Ishikawa (cell line): ENCODE measurements at regions not wholly inside any gene's neighbourhood (a gene's known extent, or its start where the extent isn't known, plus 50 kb on each side); places are given as distances from the start of the nearest gene placed in this dataset.

Source experiments
- CEBPB ChIP-seq: IDR thresholded peaks from 2 replicates; pipeline ENCODE4 v1.6.1; 2012
- CREB1 ChIP-seq: IDR thresholded peaks from 2 replicates; pipeline ENCODE4 v1.6.1; 2012; ENCODE audit warnings: low read depth
- EGR1 ChIP-seq: IDR thresholded peaks from 2 replicates; pipeline ENCODE4 v1.6.1; 2012
- EP300 ChIP-seq: IDR thresholded peaks from 2 replicates; pipeline ENCODE4 v1.6.1; 2012; ENCODE audit warnings: borderline replicate concordance
- FOXM1 ChIP-seq: IDR thresholded peaks from 2 replicates; pipeline ENCODE4 v1.6.1; 2012; ENCODE audit warnings: low read depth, borderline replicate concordance
- MAX ChIP-seq: IDR thresholded peaks from 2 replicates; pipeline ENCODE4 v1.6.1; 2012
- NFIC ChIP-seq: IDR thresholded peaks from 2 replicates; pipeline ENCODE4 v1.6.1; 2012
- RAD21 ChIP-seq: IDR thresholded peaks from 2 replicates; pipeline ENCODE4 v1.6.1; 2012; ENCODE audit warnings: low read depth
- REST ChIP-seq: IDR thresholded peaks from 2 replicates; pipeline ENCODE4 v1.6.1; 2012; ENCODE audit warnings: low read depth, mild to moderate bottlenecking
- TAF1 ChIP-seq: IDR thresholded peaks from 2 replicates; pipeline ENCODE4 v1.6.1; 2012; ENCODE audit warnings: low read depth, mild to moderate bottlenecking
- TCF12 ChIP-seq: IDR thresholded peaks from 2 replicates; pipeline ENCODE4 v1.6.1; 2012; ENCODE audit warnings: low read depth
- TEAD4 ChIP-seq: IDR thresholded peaks from 2 replicates; pipeline ENCODE4 v1.6.1; 2012
- USF1 ChIP-seq: IDR thresholded peaks from 2 replicates; pipeline ENCODE4 v1.6.1; 2012
- YY1 ChIP-seq: IDR thresholded peaks from 2 replicates; pipeline ENCODE4 v1.6.1; 2012; ENCODE audit warnings: low read depth
- ZBTB7A ChIP-seq: IDR thresholded peaks from 2 replicates; pipeline ENCODE4 v1.6.1; 2012; ENCODE audit warnings: low read depth

- TF ChIP-seq TEAD4 (peak; percentile 80), ZBTB7A (no peak)
These were observed 112.5 kb upstream of the F3 start for GRCh38 chr1:94654031-94654430.

GRCh38 chr1:94653454-94653853, 111.9 kb upstream of the F3 start:
- TF ChIP-seq TCF12 (no peak), EP300 (no peak), FOXM1 (no peak), EGR1 (no peak), CREB1 (no peak), ZBTB7A (no peak)

- no peak for TF ChIP-seq ZBTB7A
These were observed 109.5 kb upstream of the F3 start for GRCh38 chr1:94651076-94651475.

- no peak for TF ChIP-seq USF1
- TF ChIP-seq ZBTB7A = no peak
- no peak for TF ChIP-seq TAF1
- TF ChIP-seq RAD21 = no peak
- no peak for TF ChIP-seq REST
- TF ChIP-seq EP300 = no peak
These were observed 108.7 kb upstream of the F3 start for GRCh38 chr1:94650301-94650700.

GRCh38 chr1:94648225-94649007, 106.9 kb upstream of the F3 start:
- TF ChIP-seq EGR1 (no peak), REST (no peak), EP300 (no peak), CREB1 (no peak), FOXM1 (no peak), TAF1 (no peak), YY1 (no peak), TCF12 (no peak), USF1 (no peak), ZBTB7A (no peak), CEBPB (no peak), TEAD4 (no peak), RAD21 (no peak), MAX (no peak), NFIC (no peak)

- TF ChIP-seq CREB1 (no peak), EGR1 (no peak), RAD21 (no peak), ZBTB7A (no peak), FOXM1 (no peak), NFIC (no peak), REST (no peak), YY1 (no peak), MAX (no peak), TEAD4 (no peak), EP300 (no peak), USF1 (no peak), TCF12 (no peak), CEBPB (no peak), TAF1 (no peak)
These were observed 105.4 kb upstream of the F3 start for GRCh38 chr1:94646786-94647555.
